HG03565 (cell line): ENCODE measurements at regions not wholly inside any gene's neighbourhood (a gene's known extent, or its start where the extent isn't known, plus 50 kb on each side); places are given as distances from the start of the nearest gene placed in this dataset.

Experiments
- ATAC-seq: cut with Tn5 transposase; IDR thresholded peaks from one replicate; pipeline ENCODE4 v1.9.1; 2021; ENCODE audit warnings: mild to moderate bottlenecking, moderate library complexity; ENCODE audit not compliant: unreplicated experiment

- no peak for ATAC-seq
Measured at GRCh38 chr13:54836273-54836672, 1807.7 kb downstream of the OLFM4 start.

- ATAC-seq, result no peak
Measured at GRCh38 chr13:54841682-54842081, 1813.1 kb downstream of the OLFM4 start.

DNA sequence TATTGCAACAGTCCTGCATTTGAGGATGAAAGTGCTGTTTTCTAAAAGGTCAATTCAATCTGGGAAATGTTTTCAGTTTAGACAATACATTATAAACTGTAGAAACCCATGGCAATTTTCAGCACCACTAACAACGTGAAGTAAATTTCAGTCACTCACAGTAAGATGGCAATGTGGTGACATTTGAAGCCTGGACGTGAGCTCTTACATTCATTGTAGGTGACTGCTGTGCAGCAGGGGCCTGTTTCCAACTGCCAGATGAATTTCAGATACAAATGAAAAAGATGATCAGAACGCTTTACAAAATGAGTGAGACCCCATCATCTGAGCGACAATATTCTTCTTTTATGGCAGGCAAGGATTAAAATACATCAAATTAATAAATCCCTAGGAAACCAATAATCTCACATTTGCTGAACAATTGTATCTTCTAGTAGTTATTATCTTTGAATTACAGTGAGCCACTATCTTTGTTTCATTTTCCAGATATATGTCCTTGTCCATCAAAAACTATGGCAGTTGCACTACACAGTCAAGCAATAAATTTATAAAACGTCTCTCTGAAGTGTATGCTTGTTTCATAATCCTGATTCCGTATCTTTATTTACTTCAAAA is 1816.8 kb downstream of the OLFM4 start:
- ATAC-seq, result no peak

- ATAC-seq, result no peak
Measured at GRCh38 chr13:54852831-54853230, 1824.2 kb downstream of the OLFM4 start.

- ATAC-seq, result no peak
Measured at GRCh38 chr13:54859827-54860226, 1831.2 kb downstream of the OLFM4 start.

DNA sequence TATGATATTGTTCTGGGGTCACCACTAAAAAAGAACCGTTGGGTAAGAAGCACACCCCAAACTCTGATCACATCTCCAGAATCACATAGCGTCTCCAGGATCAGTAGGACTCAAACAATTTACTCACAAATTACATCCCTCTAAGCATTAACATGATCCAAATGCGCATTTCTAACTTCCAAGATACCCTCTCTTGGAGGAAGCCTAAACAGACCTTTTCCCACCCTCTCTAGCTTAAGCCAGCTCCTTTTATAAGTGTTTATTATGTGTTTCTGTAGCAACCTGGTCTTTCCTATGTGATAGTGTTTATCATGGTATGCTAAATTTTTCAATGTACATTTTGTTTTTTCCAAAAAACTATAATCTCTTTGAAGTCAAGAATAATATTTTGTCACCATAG is 1846.5 kb downstream of the OLFM4 start:
- no peak for ATAC-seq

GRCh38 chr13:54879036-54879435 is 1850.4 kb downstream of the OLFM4 start:
- no peak for ATAC-seq

- ATAC-seq, result no peak
Measured at GRCh38 chr13:54884682-54885081, 1856.1 kb downstream of the OLFM4 start.

- ATAC-seq, result no peak
Measured at GRCh38 chr13:54890976-54891375, 1862.4 kb downstream of the OLFM4 start.

- no peak for ATAC-seq
Measured at GRCh38 chr13:54901316-54901715, 1872.7 kb downstream of the OLFM4 start.

DNA sequence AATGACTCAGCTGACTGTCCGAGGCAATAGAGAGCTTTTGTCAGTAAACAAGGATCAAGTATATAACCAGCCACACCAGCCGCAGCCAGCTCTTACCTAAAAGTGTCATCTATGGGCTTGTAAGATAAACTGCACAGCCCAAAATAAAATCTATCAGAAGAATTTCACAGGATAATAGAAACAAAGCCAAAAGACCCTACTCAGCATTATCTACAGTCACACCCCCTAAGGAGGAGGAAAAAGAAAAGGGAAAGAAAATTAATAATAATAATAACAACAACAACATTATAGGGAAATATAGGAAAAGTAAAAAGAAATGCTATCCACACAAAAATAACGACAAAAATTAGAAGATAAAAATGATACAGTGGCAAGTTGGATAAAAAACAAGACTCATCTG is 1883.8 kb downstream of the OLFM4 start:
- no peak for ATAC-seq

DNA sequence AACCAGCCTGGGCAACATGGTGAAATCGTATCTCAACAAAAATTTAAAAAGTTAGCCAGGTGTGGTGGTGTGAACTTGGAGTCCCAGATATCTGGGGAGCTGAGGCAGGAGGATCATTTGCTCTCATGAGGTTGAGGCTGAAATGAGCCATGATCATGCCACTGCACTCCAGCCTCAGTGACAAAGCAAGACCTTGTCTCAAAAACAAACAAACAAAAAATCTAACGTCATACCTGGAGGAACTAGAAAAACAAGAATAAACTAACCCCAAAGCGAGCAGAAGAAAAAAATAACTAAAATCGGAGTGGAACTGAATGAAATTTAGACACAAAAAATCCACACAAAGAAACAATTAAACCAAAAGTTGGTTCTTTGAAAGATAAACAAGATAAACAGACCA is 1885.1 kb downstream of the OLFM4 start:
- no peak for ATAC-seq

GRCh38 chr13:54927538-54927937 is 1898.9 kb downstream of the OLFM4 start:
- no peak for ATAC-seq

DNA sequence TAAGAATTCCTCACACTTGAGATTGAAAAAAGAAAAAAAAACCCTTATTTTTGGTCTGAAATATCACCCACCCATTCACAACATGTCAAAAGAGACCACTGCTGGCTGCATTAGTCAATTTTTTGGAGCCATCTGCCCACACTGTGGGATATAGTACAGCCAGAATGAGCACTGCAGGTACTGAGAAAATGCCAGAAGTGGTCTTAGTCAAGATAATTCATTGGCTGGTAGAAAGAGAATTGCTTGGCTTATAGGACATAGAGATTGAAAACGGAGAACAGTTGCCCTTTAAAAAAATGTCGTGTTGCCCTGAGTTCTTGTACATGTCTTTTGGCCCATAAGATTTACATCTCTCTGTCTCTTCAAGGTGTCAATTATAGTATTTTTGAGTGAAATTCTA is 1899.5 kb downstream of the OLFM4 start:
- no peak for ATAC-seq

GRCh38 chr13:54934121-54934520 is 1905.5 kb downstream of the OLFM4 start:
- no peak for ATAC-seq

GRCh38 chr13:54945973-54946372 is 1917.4 kb downstream of the OLFM4 start:
- no peak for ATAC-seq

- ATAC-seq, result no peak
Measured at GRCh38 chr13:54949735-54950134, 1921.1 kb downstream of the OLFM4 start.

- ATAC-seq, result no peak
Measured at GRCh38 chr13:54950546-54950945, 1921.9 kb downstream of the OLFM4 start.

DNA sequence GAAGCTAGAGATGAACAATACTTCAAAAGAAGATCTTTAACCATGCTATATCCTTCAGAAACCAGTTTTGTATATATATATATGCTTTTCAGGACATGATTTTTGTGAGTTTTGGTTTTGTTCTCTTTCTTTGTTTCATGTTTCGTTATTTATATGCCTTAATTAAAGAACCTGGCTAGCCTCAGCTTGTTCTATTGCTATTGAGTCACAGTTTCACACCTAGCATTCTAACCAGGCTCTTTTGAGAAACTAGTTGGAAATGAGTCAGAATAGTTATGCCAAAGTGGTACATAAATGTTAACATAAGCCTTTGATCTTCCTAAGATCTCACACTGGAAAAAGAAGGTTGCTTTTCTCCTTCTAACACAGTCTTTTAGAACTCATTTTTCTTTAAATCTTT is 1925.2 kb downstream of the OLFM4 start:
- ATAC-seq, result peak; percentile 82

DNA sequence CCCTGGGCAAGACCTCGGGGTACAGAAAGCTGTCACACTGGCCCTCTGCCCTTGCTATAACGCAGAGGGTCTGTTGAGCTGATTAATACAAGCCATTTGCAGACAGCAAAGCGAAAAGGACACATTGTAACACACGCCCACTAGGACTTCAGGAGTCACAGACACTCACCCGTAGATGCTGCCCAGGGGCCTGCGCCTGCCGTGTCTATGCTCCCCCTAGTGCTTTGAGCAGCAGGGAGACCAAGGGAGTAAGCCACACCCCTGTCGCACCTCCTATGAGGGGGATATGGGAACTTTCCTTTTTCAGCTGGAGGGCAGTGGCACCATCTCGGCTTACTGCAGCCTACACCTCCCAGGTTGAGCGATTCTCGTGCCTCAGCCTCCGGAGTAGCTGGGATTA is 1930.2 kb downstream of the OLFM4 start:
- no peak for ATAC-seq

- ATAC-seq, result no peak
Measured at GRCh38 chr13:54965881-54966280, 1937.3 kb downstream of the OLFM4 start.

DNA sequence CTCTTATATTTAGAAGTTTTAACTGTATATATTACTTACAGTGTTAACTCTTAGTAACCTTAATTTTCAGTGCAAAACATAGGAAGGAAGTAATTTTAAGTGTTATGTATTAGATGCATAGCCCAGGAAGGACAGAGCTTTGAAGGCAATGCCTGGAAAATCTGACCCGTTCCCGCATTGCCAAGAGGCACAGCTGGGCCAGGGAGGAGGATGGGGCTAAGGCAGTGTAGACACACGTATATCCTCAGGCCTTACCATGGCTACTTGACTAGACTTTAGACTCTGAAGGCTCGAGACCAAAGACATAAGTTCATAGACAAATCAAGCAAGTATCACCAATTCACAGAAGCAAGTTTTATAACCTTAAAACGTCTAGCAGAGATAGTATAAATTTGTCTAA is 1944.2 kb downstream of the OLFM4 start:
- ATAC-seq, result no peak

DNA sequence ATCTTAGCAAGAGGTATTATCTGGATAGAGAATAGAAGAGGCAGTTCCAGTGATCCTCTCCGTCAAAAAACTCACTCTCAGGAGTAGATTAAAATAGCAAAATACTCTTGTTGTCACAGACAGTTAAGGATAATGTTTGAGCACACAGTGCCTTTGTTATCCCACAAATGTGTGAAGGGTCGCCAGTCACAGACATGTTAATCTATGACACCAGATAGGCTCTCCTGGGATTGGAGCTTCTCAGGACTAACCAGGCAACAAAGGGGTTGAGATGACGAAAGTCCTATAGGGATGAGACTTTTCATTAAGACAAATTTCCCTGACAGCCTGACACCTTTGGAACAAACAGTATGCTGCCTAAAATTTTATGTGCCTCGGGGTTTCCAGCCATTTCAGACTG is 1947.1 kb downstream of the OLFM4 start:
- no peak for ATAC-seq
